Lower lobe of right lung (tissue), 2 donors: ENCODE measurements at regions not wholly inside any gene's neighbourhood (a gene's known extent, or its start where the extent isn't known, plus 50 kb on each side); places are given as distances from the start of the nearest gene placed in this dataset.

Source experiments
- ATAC-seq, 2 donors: fragments of 200-7000 bp; cut with Tn5 transposase; one replicate each; pipeline ENCODE4 v1.9.1; 2020 to 2022; ENCODE audit warnings: mild to moderate bottlenecking in 2 of 2, moderate library complexity in 2 of 2
- DNase-seq: peaks from one replicate; pipeline ENCODE4 v3.0.0-alpha.2; 2020
- H3K27ac ChIP-seq: fragments of 200-600 bp; one replicate; pipeline ENCODE4 v1.8.0; 2022
- H3K27me3 ChIP-seq: fragments of 200-600 bp; one replicate; pipeline ENCODE4 v1.8.0; 2022; ENCODE audit warnings: low read depth
- H3K36me3 ChIP-seq: fragments of 200-600 bp; one replicate; pipeline ENCODE4 v1.8.0; 2022; ENCODE audit warnings: mild to moderate bottlenecking
- H3K4me1 ChIP-seq: fragments of 200-600 bp; one replicate; pipeline ENCODE4 v1.8.0; 2022
- H3K4me3 ChIP-seq: fragments of 200-600 bp; one replicate; pipeline ENCODE4 v1.8.0; 2022; ENCODE audit warnings: mild to moderate bottlenecking
- H3K9me3 ChIP-seq: fragments of 200-600 bp; one replicate; pipeline ENCODE4 v1.8.0; 2022
- CTCF ChIP-seq: fragments of 200-600 bp; IDR thresholded peaks from one replicate; pipeline ENCODE4 v1.8.0; 2022; ENCODE audit warnings: antibody characterized with exemption, mild to moderate bottlenecking
- intact Hi-C: fragments of 100-400 bp; cut with DNase I; formaldehyde crosslinking; loops from one replicate; pipeline ENCODE4 v1.11.0; 2022
- donor health status: DM: no; HTN: yes; CAD: no; lungs with severe emphysema.

DNA sequence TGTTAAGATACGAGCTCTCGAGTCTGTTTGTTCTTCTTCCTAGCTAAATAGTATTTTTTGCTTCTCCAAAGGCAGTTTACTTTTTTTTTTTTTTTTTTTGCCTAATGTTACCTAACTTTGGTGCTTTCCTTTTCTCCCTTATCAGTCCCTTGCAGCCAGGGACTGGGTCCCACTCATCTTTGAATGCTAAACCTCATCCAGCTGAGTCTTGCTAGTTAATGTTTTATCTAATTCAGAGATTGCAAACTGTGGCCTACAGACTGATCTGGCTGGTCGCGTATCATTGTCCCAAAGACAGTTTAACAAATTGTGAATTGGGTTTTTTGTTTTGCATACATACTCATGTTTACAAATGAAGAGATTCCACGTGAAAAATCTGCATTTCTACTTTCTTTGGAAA, 95.7 kb upstream of the EFNA5 start:
- Histone ChIP-seq H3K27me3 (no peaks in the 10 kb centered on the region), H3K4me3 (no peak overlapping the region), H3K36me3 (no peaks in the 10 kb centered on the region), H3K27ac (no peak overlapping the region), H3K9me3 (no peaks in the 10 kb centered on the region), H3K4me1 (no peaks in the 10 kb centered on the region)
- TF ChIP-seq CTCF: no peak
- ATAC-seq (no peak), DNase-seq (no peak)
- intact Hi-C loops: no loop called here

DNA sequence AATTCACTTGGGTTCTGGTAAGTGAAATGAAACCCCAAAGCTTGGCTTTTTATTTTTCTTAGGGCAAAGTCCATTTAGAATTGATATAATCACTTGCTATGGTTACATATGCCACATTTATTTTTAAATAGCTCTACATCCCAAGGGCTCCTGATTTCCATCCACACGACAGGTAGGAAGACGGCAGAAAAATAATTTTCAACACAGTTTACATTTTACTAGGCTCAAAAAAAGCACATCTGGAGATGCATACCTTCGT, 95.0 kb upstream of the EFNA5 start:
- Histone ChIP-seq H3K4me3 (no peak overlapping the region), H3K4me1 (no peaks in the 10 kb centered on the region), H3K27ac (no peak overlapping the region), H3K27me3 (no peaks in the 10 kb centered on the region), H3K36me3 (no peaks in the 10 kb centered on the region), H3K9me3 (no peaks in the 10 kb centered on the region)
- TF ChIP-seq CTCF: no peak
- ATAC-seq (no peak), DNase-seq (no peak)
- intact Hi-C loops: no loop called here

GRCh38 chr5:107764976-107765804, 94.5 kb upstream of the EFNA5 start:
- ATAC-seq (no peak), DNase-seq (no peak)
- Histone ChIP-seq H3K27ac (no peak overlapping the region), H3K4me3 (no peak overlapping the region), H3K9me3 (no peaks in the 10 kb centered on the region), H3K36me3 (no peaks in the 10 kb centered on the region), H3K27me3 (no peaks in the 10 kb centered on the region), H3K4me1 (no peaks in the 10 kb centered on the region)
- intact Hi-C loops: no loop called here
- no peak for TF ChIP-seq CTCF

- intact Hi-C loops: no loop called here
- Histone ChIP-seq H3K4me1 (no peaks in the 10 kb centered on the region), H3K4me3 (no peak overlapping the region), H3K27me3 (no peaks in the 10 kb centered on the region), H3K9me3 (no peaks in the 10 kb centered on the region), H3K27ac (no peak overlapping the region), H3K36me3 (no peaks in the 10 kb centered on the region)
- ATAC-seq (no peak), DNase-seq (no peak)
- no peak for TF ChIP-seq CTCF
Measured at GRCh38 chr5:107764282-107764681, 93.5 kb upstream of the EFNA5 start.

- Histone ChIP-seq H3K27ac (no peak overlapping the region), H3K9me3 (no peaks in the 10 kb centered on the region), H3K4me1 (no peaks in the 10 kb centered on the region), H3K36me3 (no peaks in the 10 kb centered on the region), H3K27me3 (no peaks in the 10 kb centered on the region), H3K4me3 (no peak overlapping the region)
- TF ChIP-seq CTCF: no peak
- intact Hi-C loops: no loop called here
- ATAC-seq (no peak), DNase-seq (no peak)
Measured at GRCh38 chr5:107753427-107753826, 82.7 kb upstream of the EFNA5 start.
